ENCODE measurements at regions not wholly inside any gene's neighbourhood (a gene's known extent, or its start where the extent isn't known, plus 50 kb on each side); places are given as distances from the start of the nearest gene placed in this dataset.

- ATAC-seq (no peak), DNase-seq (ENCODE audit: low spot score) (no peak)
- no peaks in the 10 kb centered on the region for H3K79me2 ChIP-seq (replicated peaks; ENCODE audit: insufficient read depth)
- no peak overlapping the region for H3K4me2 ChIP-seq
- no peaks in the 10 kb centered on the region for H3F3A ChIP-seq (replicated peaks; ENCODE audit: low read depth)
- no peak overlapping the region for H3K27ac ChIP-seq (ENCODE audit: low read depth)
- H3K27me3 ChIP-seq (ENCODE audit: insufficient read depth), result no peaks in the 10 kb centered on the region
- peaks cover 1% of the 10 kb centered on the region for H3K27me3 Mint-ChIP-seq (ENCODE audit: insufficient read depth, low read depth, poor library complexity)
- H3K4me3 ChIP-seq, result no peak overlapping the region
- no peak overlapping the region for H3K27ac Mint-ChIP-seq
- no peaks in the 10 kb centered on the region for H3K36me3 ChIP-seq (ENCODE audit: insufficient read depth)
- H3K4me3 Mint-ChIP-seq, result no peak overlapping the region
- no peak for TF ChIP-seq EZH2phosphoT487 (IDR thresholded peaks at IDR 0.05; ENCODE audit: unreplicated experiment)
- TF ChIP-seq, protein P1, sequence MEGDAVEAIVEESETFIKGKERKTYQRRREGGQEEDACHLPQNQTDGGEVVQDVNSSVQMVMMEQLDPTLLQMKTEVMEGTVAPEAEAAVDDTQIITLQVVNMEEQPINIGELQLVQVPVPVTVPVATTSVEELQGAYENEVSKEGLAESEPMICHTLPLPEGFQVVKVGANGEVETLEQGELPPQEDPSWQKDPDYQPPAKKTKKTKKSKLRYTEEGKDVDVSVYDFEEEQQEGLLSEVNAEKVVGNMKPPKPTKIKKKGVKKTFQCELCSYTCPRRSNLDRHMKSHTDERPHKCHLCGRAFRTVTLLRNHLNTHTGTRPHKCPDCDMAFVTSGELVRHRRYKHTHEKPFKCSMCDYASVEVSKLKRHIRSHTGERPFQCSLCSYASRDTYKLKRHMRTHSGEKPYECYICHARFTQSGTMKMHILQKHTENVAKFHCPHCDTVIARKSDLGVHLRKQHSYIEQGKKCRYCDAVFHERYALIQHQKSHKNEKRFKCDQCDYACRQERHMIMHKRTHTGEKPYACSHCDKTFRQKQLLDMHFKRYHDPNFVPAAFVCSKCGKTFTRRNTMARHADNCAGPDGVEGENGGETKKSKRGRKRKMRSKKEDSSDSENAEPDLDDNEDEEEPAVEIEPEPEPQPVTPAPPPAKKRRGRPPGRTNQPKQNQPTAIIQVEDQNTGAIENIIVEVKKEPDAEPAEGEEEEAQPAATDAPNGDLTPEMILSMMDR (conservative IDR thresholded peaks at IDR 0.05; ENCODE audit: low read depth in 2 of 2), result no peak
- no peak for TF ChIP-seq NANOG (IDR thresholded peaks at IDR 0.05; ENCODE audit: borderline replicate concordance)
- no peak for TF ChIP-seq STAT1 (IDR thresholded peaks at IDR 0.05; ENCODE audit: unreplicated experiment)
- TF ChIP-seq POLR2AphosphoS5 (IDR thresholded peaks at IDR 0.05; ENCODE audit: low read depth), result no peak
- no peak for TF ChIP-seq CREB1 (CRISPR knock-in tag; IDR thresholded peaks at IDR 0.05; ENCODE audit: low read depth)
- no peak for TF ChIP-seq EZH2 (IDR thresholded peaks at IDR 0.05; ENCODE audit: low read depth, unreplicated experiment)
- TF ChIP-seq ZNF331 (CRISPR knock-in tag; IDR thresholded peaks at IDR 0.05; ENCODE audit: low read depth), result no peak
- TF ChIP-seq JUNB (IDR thresholded peaks at IDR 0.05; ENCODE audit: unreplicated experiment), result no peak
- no peak for TF ChIP-seq ZNF114 (CRISPR knock-in tag; IDR thresholded peaks at IDR 0.05)
- TF ChIP-seq, protein P2, sequence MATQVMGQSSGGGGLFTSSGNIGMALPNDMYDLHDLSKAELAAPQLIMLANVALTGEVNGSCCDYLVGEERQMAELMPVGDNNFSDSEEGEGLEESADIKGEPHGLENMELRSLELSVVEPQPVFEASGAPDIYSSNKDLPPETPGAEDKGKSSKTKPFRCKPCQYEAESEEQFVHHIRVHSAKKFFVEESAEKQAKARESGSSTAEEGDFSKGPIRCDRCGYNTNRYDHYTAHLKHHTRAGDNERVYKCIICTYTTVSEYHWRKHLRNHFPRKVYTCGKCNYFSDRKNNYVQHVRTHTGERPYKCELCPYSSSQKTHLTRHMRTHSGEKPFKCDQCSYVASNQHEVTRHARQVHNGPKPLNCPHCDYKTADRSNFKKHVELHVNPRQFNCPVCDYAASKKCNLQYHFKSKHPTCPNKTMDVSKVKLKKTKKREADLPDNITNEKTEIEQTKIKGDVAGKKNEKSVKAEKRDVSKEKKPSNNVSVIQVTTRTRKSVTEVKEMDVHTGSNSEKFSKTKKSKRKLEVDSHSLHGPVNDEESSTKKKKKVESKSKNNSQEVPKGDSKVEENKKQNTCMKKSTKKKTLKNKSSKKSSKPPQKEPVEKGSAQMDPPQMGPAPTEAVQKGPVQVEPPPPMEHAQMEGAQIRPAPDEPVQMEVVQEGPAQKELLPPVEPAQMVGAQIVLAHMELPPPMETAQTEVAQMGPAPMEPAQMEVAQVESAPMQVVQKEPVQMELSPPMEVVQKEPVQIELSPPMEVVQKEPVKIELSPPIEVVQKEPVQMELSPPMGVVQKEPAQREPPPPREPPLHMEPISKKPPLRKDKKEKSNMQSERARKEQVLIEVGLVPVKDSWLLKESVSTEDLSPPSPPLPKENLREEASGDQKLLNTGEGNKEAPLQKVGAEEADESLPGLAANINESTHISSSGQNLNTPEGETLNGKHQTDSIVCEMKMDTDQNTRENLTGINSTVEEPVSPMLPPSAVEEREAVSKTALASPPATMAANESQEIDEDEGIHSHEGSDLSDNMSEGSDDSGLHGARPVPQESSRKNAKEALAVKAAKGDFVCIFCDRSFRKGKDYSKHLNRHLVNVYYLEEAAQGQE (IDR thresholded peaks at IDR 0.05; ENCODE audit: unreplicated experiment), result no peak
- no peak for TF ChIP-seq ETS1 (IDR thresholded peaks at IDR 0.05)
- TF ChIP-seq, protein P3, sequence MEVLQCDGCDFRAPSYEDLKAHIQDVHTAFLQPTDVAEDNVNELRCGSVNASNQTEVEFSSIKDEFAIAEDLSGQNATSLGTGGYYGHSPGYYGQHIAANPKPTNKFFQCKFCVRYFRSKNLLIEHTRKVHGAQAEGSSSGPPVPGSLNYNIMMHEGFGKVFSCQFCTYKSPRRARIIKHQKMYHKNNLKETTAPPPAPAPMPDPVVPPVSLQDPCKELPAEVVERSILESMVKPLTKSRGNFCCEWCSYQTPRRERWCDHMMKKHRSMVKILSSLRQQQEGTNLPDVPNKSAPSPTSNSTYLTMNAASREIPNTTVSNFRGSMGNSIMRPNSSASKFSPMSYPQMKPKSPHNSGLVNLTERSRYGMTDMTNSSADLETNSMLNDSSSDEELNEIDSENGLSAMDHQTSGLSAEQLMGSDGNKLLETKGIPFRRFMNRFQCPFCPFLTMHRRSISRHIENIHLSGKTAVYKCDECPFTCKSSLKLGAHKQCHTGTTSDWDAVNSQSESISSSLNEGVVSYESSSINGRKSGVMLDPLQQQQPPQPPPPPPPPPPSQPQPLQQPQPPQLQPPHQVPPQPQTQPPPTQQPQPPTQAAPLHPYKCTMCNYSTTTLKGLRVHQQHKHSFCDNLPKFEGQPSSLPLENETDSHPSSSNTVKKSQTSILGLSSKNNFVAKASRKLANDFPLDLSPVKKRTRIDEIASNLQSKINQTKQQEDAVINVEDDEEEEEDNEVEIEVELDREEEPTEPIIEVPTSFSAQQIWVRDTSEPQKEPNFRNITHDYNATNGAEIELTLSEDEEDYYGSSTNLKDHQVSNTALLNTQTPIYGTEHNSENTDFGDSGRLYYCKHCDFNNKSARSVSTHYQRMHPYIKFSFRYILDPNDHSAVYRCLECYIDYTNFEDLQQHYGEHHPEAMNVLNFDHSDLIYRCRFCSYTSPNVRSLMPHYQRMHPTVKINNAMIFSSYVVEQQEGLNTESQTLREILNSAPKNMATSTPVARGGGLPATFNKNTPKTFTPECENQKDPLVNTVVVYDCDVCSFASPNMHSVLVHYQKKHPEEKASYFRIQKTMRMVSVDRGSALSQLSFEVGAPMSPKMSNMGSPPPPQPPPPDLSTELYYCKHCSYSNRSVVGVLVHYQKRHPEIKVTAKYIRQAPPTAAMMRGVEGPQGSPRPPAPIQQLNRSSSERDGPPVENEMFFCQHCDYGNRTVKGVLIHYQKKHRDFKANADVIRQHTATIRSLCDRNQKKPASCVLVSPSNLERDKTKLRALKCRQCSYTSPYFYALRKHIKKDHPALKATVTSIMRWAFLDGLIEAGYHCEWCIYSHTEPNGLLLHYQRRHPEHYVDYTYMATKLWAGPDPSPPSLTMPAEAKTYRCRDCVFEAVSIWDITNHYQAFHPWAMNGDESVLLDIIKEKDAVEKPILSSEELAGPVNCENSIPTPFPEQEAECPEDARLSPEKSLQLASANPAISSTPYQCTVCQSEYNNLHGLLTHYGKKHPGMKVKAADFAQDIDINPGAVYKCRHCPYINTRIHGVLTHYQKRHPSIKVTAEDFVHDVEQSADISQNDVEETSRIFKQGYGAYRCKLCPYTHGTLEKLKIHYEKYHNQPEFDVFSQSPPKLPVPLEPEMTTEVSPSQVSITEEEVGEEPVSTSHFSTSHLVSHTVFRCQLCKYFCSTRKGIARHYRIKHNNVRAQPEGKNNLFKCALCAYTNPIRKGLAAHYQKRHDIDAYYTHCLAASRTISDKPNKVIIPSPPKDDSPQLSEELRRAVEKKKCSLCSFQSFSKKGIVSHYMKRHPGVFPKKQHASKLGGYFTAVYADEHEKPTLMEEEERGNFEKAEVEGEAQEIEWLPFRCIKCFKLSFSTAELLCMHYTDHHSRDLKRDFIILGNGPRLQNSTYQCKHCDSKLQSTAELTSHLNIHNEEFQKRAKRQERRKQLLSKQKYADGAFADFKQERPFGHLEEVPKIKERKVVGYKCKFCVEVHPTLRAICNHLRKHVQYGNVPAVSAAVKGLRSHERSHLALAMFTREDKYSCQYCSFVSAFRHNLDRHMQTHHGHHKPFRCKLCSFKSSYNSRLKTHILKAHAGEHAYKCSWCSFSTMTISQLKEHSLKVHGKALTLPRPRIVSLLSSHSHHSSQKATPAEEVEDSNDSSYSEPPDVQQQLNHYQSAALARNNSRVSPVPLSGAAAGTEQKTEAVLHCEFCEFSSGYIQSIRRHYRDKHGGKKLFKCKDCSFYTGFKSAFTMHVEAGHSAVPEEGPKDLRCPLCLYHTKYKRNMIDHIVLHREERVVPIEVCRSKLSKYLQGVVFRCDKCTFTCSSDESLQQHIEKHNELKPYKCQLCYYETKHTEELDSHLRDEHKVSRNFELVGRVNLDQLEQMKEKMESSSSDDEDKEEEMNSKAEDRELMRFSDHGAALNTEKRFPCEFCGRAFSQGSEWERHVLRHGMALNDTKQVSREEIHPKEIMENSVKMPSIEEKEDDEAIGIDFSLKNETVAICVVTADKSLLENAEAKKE (CRISPR knock-in tag; IDR thresholded peaks at IDR 0.05), result no peak
- H3K4me1 Mint-ChIP-seq, result peaks cover 24% of the 10 kb centered on the region
- H3K36me3 Mint-ChIP-seq (ENCODE audit: low read depth), result no peaks in the 10 kb centered on the region; the same call in 2 of the 3 replicates
- peak overlapping the region; percentile 77; the same call in 1 of the 2 replicates for H2AFZ ChIP-seq
- H3K4me1 ChIP-seq (ENCODE audit: insufficient read depth), result peaks cover 13% of the 10 kb centered on the region; the same call in 1 of the 2 replicates
- no peaks in the 10 kb centered on the region for H4K20me1 ChIP-seq (replicated peaks; ENCODE audit: insufficient read depth)
- H3K9me3 Mint-ChIP-seq, result no peaks in the 10 kb centered on the region; the same call in 2 of the 3 replicates
- no peaks in the 10 kb centered on the region for H3K9me2 ChIP-seq (ENCODE audit: insufficient read depth)
These were observed 78.7 kb upstream of the HIF1A start for GRCh38 chr14:61616524-61617185.
